ENCODE measurements at regions not wholly inside any gene's neighbourhood (a gene's known extent, or its start where the extent isn't known, plus 50 kb on each side); places are given as distances from the start of the nearest gene placed in this dataset.

DNA sequence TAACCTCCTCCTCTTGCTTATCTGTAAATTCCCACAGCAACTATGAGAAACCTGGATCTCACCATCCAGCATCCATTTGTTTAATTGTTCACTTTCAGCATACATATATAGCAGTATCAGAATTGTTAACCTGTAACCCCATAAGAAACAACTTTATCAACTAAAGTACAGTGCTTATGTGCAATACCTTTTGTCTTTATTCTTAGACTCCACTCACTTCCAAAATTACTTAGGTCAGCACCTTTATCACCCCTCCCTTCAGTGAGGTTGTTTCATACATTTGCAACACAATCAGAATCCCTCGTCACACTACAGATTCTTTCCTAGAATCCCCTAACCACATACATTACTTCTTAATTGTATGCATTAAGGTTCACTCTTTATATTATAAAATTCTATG, 225.9 kb upstream of the NCKAP5 start:
- TF ChIP-seq POLR2A (IDR thresholded peaks at IDR 0.05; ENCODE audit: extremely low read depth, insufficient read length): no peak
- TF ChIP-seq, protein P1, sequence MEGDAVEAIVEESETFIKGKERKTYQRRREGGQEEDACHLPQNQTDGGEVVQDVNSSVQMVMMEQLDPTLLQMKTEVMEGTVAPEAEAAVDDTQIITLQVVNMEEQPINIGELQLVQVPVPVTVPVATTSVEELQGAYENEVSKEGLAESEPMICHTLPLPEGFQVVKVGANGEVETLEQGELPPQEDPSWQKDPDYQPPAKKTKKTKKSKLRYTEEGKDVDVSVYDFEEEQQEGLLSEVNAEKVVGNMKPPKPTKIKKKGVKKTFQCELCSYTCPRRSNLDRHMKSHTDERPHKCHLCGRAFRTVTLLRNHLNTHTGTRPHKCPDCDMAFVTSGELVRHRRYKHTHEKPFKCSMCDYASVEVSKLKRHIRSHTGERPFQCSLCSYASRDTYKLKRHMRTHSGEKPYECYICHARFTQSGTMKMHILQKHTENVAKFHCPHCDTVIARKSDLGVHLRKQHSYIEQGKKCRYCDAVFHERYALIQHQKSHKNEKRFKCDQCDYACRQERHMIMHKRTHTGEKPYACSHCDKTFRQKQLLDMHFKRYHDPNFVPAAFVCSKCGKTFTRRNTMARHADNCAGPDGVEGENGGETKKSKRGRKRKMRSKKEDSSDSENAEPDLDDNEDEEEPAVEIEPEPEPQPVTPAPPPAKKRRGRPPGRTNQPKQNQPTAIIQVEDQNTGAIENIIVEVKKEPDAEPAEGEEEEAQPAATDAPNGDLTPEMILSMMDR (IDR thresholded peaks at IDR 0.05; ENCODE audit: low read depth, low read length): no peak
- TF ChIP-seq, protein P2, sequence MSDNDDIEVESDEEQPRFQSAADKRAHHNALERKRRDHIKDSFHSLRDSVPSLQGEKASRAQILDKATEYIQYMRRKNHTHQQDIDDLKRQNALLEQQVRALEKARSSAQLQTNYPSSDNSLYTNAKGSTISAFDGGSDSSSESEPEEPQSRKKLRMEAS (IDR thresholded peaks at IDR 0.05; ENCODE audit: low read depth, low read length): no peak

Measured in NB4 (cell line).